K562 (cell line): ENCODE measurements at regions not wholly inside any gene's neighbourhood (a gene's known extent, or its start where the extent isn't known, plus 50 kb on each side); places are given as distances from the start of the nearest gene placed in this dataset.

ENCODE experiments used
- ATF2 ChIP-seq: sonication (generic); formaldehyde crosslinking; IDR thresholded peaks from 2 replicates; pipeline ENCODE4 v1.8.1; 2022; ENCODE audit warnings: missing genetic modification reagents
- ATF4 ChIP-seq: fragments of 450-650 bp; formaldehyde crosslinking; IDR thresholded peaks from 2 replicates; pipeline ENCODE4 v1.4.0; 2022; ENCODE audit warnings: mild to moderate bottlenecking, moderate library complexity
- MGA ChIP-seq: fragments of 450-650 bp; IDR thresholded peaks from 2 replicates; pipeline ENCODE4 v1.6.1; 2016; ENCODE audit warnings: mild to moderate bottlenecking, moderate library complexity
- RBM25 ChIP-seq: fragments of 200-400 bp; formaldehyde crosslinking; IDR thresholded peaks from 2 replicates; pipeline ENCODE4 v1.6.1; 2018; ENCODE audit warnings: low read length, low read depth, moderate library complexity; ENCODE audit not compliant: severe bottlenecking

- TF ChIP-seq MGA = no peak
- TF ChIP-seq RBM25 = no peak
- no peak for TF ChIP-seq ATF4 (CRISPR knock-in tag)
- no peak for TF ChIP-seq ATF2 (CRISPR knock-in tag)
Measured at GRCh38 chr4:154140869-154141268, 350.7 kb downstream of the DCHS2 start (continued).
